Tibial artery (tissue), 4 donors: ENCODE measurements at regions not wholly inside any gene's neighbourhood (a gene's known extent, or its start where the extent isn't known, plus 50 kb on each side); places are given as distances from the start of the nearest gene placed in this dataset.

Source experiments
- DNase-seq, 2 donors: peaks; one replicate each; pipeline ENCODE4 v3.0.0-alpha.2; 2019
- H3K27ac ChIP-seq, 2 donors: fragments of 200-600 bp; sonication (generic) in 1 of 2; 1 replicate in 1 of 2; 2 replicates in 1 of 2; pipeline ENCODE4 v1.5.1; 2018 to 2019; ENCODE audit warnings: mild to moderate bottlenecking in 1 of 2
- H3K27me3 ChIP-seq, 2 donors: fragments of 200-600 bp; sonication (generic) in 1 of 2; one replicate each; pipeline versions ENCODE4 v1.5.1 to v1.6.0; 2016 to 2019
- H3K36me3 ChIP-seq, 3 donors: fragments of 200-600 bp; sonication (generic) in 2 of 3; one replicate each; pipeline ENCODE4 v1.5.1; 2016 to 2019; ENCODE audit warnings: mild to moderate bottlenecking in 2 of 3
- H3K4me1 ChIP-seq, 4 donors: fragments of 200-600 bp; sonication (generic) in 2 of 4; 1 replicate in 3 of 4; 2 replicates in 1 of 4; pipeline ENCODE4 v1.5.1; 2016 to 2019
- H3K4me3 ChIP-seq, 2 donors: fragments of 200-600 bp; sonication (generic) in 1 of 2; 1 replicate in 1 of 2; 2 replicates in 1 of 2; pipeline ENCODE4 v1.5.1; 2018 to 2019; ENCODE audit warnings: mild to moderate bottlenecking in 2 of 2
- H3K9me3 ChIP-seq, 3 donors: fragments of 200-600 bp; sonication (generic) in 1 of 3; one replicate each; pipeline ENCODE4 v1.5.1; 2016 to 2019
- CTCF ChIP-seq, 2 experiments: fragments of 200-600 bp in 1 of 2; fragments of 450-650 bp in 1 of 2; IDR thresholded peaks; one replicate each; pipeline ENCODE4 v1.5.1; 2017 to 2019; ENCODE audit warnings: antibody characterized with exemption in 2 of 2, mild to moderate bottlenecking in 1 of 2, moderate library complexity in 1 of 2
- intact Hi-C: fragments of 100-400 bp; cut with DNase I; formaldehyde crosslinking; loops from one replicate; pipeline ENCODE4 v1.15.0; 2023; ENCODE audit warnings: low total_unique reads

GRCh38 chr2:206876216-206876860 lies 63.0 kb upstream of the CPO start:
- no peak overlapping the region for H3K27ac ChIP-seq
- DNase-seq: no peak
- H3K4me1 ChIP-seq: no peaks in the 10 kb centered on the region
- H3K4me3 ChIP-seq: no peak overlapping the region
- H3K27me3 ChIP-seq: no peaks in the 10 kb centered on the region
- intact Hi-C loops: no loop called here
- H3K9me3 ChIP-seq: no peaks in the 10 kb centered on the region
- no peaks in the 10 kb centered on the region for H3K36me3 ChIP-seq
- TF ChIP-seq CTCF (IDR thresholded peaks at IDR 0.05): no peak

- no peak for TF ChIP-seq CTCF (IDR thresholded peaks at IDR 0.05)
- no peak for DNase-seq
- no peak overlapping the region for H3K27ac ChIP-seq
- no peaks in the 10 kb centered on the region for H3K4me1 ChIP-seq
- no peaks in the 10 kb centered on the region for H3K36me3 ChIP-seq
- no peaks in the 10 kb centered on the region for H3K27me3 ChIP-seq
- intact Hi-C loops: no loop called here
- H3K4me3 ChIP-seq: no peak overlapping the region
- no peaks in the 10 kb centered on the region for H3K9me3 ChIP-seq
Measured at GRCh38 chr2:206881708-206882410, 57.5 kb upstream of the CPO start.

- DNase-seq: no peak
- intact Hi-C loops: no loop called here
- Histone ChIP-seq H3K27ac (no peak overlapping the region), H3K27me3 (no peaks in the 10 kb centered on the region), H3K36me3 (no peaks in the 10 kb centered on the region), H3K9me3 (no peaks in the 10 kb centered on the region), H3K4me1 (no peaks in the 10 kb centered on the region), H3K4me3 (no peak overlapping the region)
- no peak for TF ChIP-seq CTCF (IDR thresholded peaks at IDR 0.05)
Measured at GRCh38 chr2:206886696-206887095, 52.6 kb upstream of the CPO start.

GRCh38 chr2:206887745-206888144 lies 51.6 kb upstream of the CPO start:
- Histone ChIP-seq H3K4me1 (no peaks in the 10 kb centered on the region), H3K9me3 (no peaks in the 10 kb centered on the region), H3K27ac (no peak overlapping the region), H3K27me3 (no peaks in the 10 kb centered on the region), H3K36me3 (no peaks in the 10 kb centered on the region), H3K4me3 (no peak overlapping the region)
- no peak for TF ChIP-seq CTCF (IDR thresholded peaks at IDR 0.05)
- intact Hi-C loops: no loop called here
- DNase-seq: no peak
